ENCODE measurements at regions not wholly inside any gene's neighbourhood (a gene's known extent, or its start where the extent isn't known, plus 50 kb on each side); places are given as distances from the start of the nearest gene placed in this dataset.

DNA sequence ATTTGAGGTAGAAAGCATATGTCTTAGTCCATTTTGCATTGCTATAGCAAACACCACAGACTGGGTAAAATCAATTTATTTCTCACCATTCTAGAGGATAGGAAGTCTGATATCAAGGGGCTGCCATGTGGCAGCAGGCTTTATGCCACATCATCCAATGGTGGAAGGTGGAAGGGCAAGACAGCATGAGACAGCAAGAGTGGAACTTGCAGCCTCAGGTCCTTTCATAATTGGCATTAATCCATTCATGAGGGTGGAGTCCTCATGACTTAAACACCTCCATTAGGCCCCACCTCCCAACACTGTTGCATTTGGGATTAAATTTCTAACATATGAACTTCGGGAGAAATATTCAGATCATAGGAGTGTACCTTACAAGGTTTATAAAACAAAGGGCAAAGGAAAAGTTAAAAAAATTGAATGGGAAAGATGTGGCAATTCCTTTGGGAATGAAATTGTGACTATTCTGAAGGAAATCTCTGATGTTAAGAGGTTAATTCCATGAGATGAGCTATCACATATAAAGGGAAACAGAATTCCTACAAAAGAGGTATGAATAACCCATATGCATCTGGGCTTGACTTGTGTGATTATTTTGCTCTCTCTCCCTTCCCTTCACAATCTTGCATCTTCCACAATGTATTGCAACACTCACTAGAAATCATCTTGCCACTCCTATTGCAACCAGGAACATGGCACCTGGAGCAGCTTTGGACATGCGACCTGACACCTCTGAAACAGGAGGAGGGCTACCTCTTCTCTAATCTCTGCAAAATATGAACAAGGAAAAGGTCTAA lies 507.8 kb downstream of the EPHA4 start:
- TF ChIP-seq, protein P1, sequence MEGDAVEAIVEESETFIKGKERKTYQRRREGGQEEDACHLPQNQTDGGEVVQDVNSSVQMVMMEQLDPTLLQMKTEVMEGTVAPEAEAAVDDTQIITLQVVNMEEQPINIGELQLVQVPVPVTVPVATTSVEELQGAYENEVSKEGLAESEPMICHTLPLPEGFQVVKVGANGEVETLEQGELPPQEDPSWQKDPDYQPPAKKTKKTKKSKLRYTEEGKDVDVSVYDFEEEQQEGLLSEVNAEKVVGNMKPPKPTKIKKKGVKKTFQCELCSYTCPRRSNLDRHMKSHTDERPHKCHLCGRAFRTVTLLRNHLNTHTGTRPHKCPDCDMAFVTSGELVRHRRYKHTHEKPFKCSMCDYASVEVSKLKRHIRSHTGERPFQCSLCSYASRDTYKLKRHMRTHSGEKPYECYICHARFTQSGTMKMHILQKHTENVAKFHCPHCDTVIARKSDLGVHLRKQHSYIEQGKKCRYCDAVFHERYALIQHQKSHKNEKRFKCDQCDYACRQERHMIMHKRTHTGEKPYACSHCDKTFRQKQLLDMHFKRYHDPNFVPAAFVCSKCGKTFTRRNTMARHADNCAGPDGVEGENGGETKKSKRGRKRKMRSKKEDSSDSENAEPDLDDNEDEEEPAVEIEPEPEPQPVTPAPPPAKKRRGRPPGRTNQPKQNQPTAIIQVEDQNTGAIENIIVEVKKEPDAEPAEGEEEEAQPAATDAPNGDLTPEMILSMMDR (IDR thresholded peaks at IDR 0.05 in 4 of 5, conservative IDR thresholded peaks at IDR 0.05 in 1 of 5): no peak
- TF ChIP-seq POLR2A (IDR thresholded peaks at IDR 0.05): no peak

Measured in gastrocnemius medialis (tissue), 4 donors.